ENCODE measurements at regions not wholly inside any gene's neighbourhood (a gene's known extent, or its start where the extent isn't known, plus 50 kb on each side); places are given as distances from the start of the nearest gene placed in this dataset.

DNA sequence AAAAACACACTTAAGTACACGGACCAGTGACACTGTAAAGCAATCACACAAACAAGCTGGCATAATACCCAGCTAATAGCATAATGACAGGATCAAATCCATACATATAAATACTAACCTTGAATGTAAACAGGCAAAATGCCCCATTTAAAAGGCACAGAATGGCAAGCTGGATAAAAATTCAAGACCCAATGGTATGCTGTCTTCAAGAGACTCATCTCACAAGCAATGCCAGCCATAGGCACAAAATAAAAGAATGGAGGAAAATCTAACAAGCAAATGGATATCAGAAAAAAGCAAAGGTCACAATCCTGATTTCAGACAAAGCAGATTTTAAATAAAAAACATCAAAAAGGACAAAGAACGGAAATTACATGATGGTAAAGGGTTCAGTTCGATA lies 79.1 kb upstream of the PTGFR start:
- H3K4me3 ChIP-seq (ENCODE audit: control insufficient read depth in 1 of 2, extremely low read depth in 1 of 2, low read length in 1 of 2), result no peak overlapping the region
- Mint-ChIP-seq H3K9me3 (peaks cover 0 to 23% (median 14%) of the 10 kb centered on the region in 3 donors), H3K4me1 (no peaks in the 10 kb centered on the region), H3K27ac (no peak overlapping the region), H3K27me3 (peaks cover 0 to 4% of the 10 kb centered on the region in 2 donors), H3K4me3 (no peak overlapping the region), H3K36me3 (no peaks in the 10 kb centered on the region)
- H3K36me3 ChIP-seq (ENCODE audit: control insufficient read depth in 2 of 2, extremely low read depth in 1 of 2, insufficient read depth in 1 of 2, low read length in 1 of 2), result no peaks in the 10 kb centered on the region
- H3K9me3 ChIP-seq, result no peaks in the 10 kb centered on the region
- CTCF ChIA-PET, result no interaction called here
- DNase-seq (no peak), ATAC-seq (replicated peaks in 1 of 4) (no peak)
- no peaks in the 10 kb centered on the region for H3K4me1 ChIP-seq (ENCODE audit: control insufficient read depth in 1 of 2, extremely low read depth in 1 of 2, insufficient read depth in 2 of 2, low read length in 2 of 2)
- no peak overlapping the region for H3K27ac ChIP-seq (ENCODE audit: low read length)
- H3K27me3 ChIP-seq (replicated peaks in 1 of 2; ENCODE audit: control insufficient read depth in 2 of 2, extremely low read depth in 1 of 2, insufficient read depth in 2 of 2, low read length in 1 of 2), result no peaks in the 10 kb centered on the region
- WGBS (ENCODE audit: insufficient coverage), result 64% methylated on average over 1 of the region's 3 CpGs
- POLR2A ChIA-PET, result no interaction called here

GRCh38 chr1:78415165-78415564 lies 75.6 kb upstream of the PTGFR start:
- Histone ChIP-seq H3K9me3 (no peaks in the 10 kb centered on the region), H3K36me3 (ENCODE audit: control insufficient read depth in 2 of 2, extremely low read depth in 1 of 2, insufficient read depth in 1 of 2, low read length in 1 of 2) (no peaks in the 10 kb centered on the region), H3K4me3 (ENCODE audit: control insufficient read depth in 1 of 2, extremely low read depth in 1 of 2, low read length in 1 of 2) (no peak overlapping the region), H3K27me3 (replicated peaks in 1 of 2; ENCODE audit: control insufficient read depth in 2 of 2, extremely low read depth in 1 of 2, insufficient read depth in 2 of 2, low read length in 1 of 2) (no peaks in the 10 kb centered on the region), H3K4me1 (ENCODE audit: control insufficient read depth in 1 of 2, extremely low read depth in 1 of 2, insufficient read depth in 2 of 2, low read length in 2 of 2) (no peaks in the 10 kb centered on the region), H3K27ac (ENCODE audit: low read length) (no peak overlapping the region)
- Mint-ChIP-seq H3K27me3 (peaks cover 0 to 4% of the 10 kb centered on the region in 2 donors), H3K4me1 (no peaks in the 10 kb centered on the region), H3K9me3 (peaks cover 0 to 23% (median 14%) of the 10 kb centered on the region in 3 donors), H3K4me3 (no peak overlapping the region), H3K27ac (no peak overlapping the region), H3K36me3 (no peaks in the 10 kb centered on the region)
- ChIA-PET CTCF (no interaction called here), POLR2A (no interaction called here)
- DNase-seq, result no peak
- ATAC-seq (replicated peaks in 1 of 4), result no peak
- WGBS (ENCODE audit: insufficient coverage), result no CpG with 5 or more reads among the region's 1 CpG

GRCh38 chr1:78419309-78419708 lies 71.5 kb upstream of the PTGFR start:
- Mint-ChIP-seq H3K4me3 (no peak overlapping the region), H3K36me3 (no peaks in the 10 kb centered on the region), H3K27ac (no peak overlapping the region), H3K27me3 (peaks cover 2 to 3% of the 10 kb centered on the region in 2 donors), H3K9me3 (no peaks in the 10 kb centered on the region), H3K4me1 (no peaks in the 10 kb centered on the region)
- no peak overlapping the region for H3K27ac ChIP-seq (ENCODE audit: low read length)
- ChIA-PET POLR2A (no interaction called here), CTCF (no interaction called here)
- no peak overlapping the region for H3K4me3 ChIP-seq (ENCODE audit: control insufficient read depth in 1 of 2, extremely low read depth in 1 of 2, low read length in 1 of 2)
- no peak for ATAC-seq (replicated peaks in 1 of 4)
- no peaks in the 10 kb centered on the region for H3K36me3 ChIP-seq (ENCODE audit: control insufficient read depth in 2 of 2, extremely low read depth in 1 of 2, insufficient read depth in 1 of 2, low read length in 1 of 2)
- no peak for DNase-seq
- WGBS (ENCODE audit: insufficient coverage), result no CpG with 5 or more reads among the region's 3 CpGs
- no peaks in the 10 kb centered on the region for H3K27me3 ChIP-seq (replicated peaks in 1 of 2; ENCODE audit: control insufficient read depth in 2 of 2, extremely low read depth in 1 of 2, insufficient read depth in 2 of 2, low read length in 1 of 2)
- H3K4me1 ChIP-seq (ENCODE audit: control insufficient read depth in 1 of 2, extremely low read depth in 1 of 2, insufficient read depth in 2 of 2, low read length in 2 of 2), result no peaks in the 10 kb centered on the region
- no peaks in the 10 kb centered on the region for H3K9me3 ChIP-seq

- H3K36me3 ChIP-seq (ENCODE audit: control insufficient read depth in 2 of 2, extremely low read depth in 1 of 2, insufficient read depth in 1 of 2, low read length in 1 of 2), result no peaks in the 10 kb centered on the region
- no peaks in the 10 kb centered on the region for H3K27me3 ChIP-seq (replicated peaks in 1 of 2; ENCODE audit: control insufficient read depth in 2 of 2, extremely low read depth in 1 of 2, insufficient read depth in 2 of 2, low read length in 1 of 2)
- CTCF ChIA-PET, result no interaction called here
- no peaks in the 10 kb centered on the region for H3K36me3 Mint-ChIP-seq
- H3K9me3 Mint-ChIP-seq, result no peaks in the 10 kb centered on the region
- no peak overlapping the region for H3K4me3 Mint-ChIP-seq
- no peak overlapping the region for H3K27ac Mint-ChIP-seq
- H3K4me3 ChIP-seq (ENCODE audit: control insufficient read depth in 1 of 2, extremely low read depth in 1 of 2, low read length in 1 of 2), result no peak overlapping the region
- H3K4me1 Mint-ChIP-seq, result no peaks in the 10 kb centered on the region
- WGBS (ENCODE audit: insufficient coverage), result no CpG with 5 or more reads among the region's 3 CpGs
- no peak overlapping the region for H3K27ac ChIP-seq (ENCODE audit: low read length)
- DNase-seq (no peak), ATAC-seq (replicated peaks in 1 of 4) (no peak)
- no peaks in the 10 kb centered on the region for H3K9me3 ChIP-seq
- POLR2A ChIA-PET, result no interaction called here
- no peaks in the 10 kb centered on the region for H3K4me1 ChIP-seq (ENCODE audit: control insufficient read depth in 1 of 2, extremely low read depth in 1 of 2, insufficient read depth in 2 of 2, low read length in 2 of 2)
- peaks cover 2 to 6% of the 10 kb centered on the region in 2 donors for H3K27me3 Mint-ChIP-seq
Measured at GRCh38 chr1:78420181-78420580, 70.6 kb upstream of the PTGFR start.

DNA sequence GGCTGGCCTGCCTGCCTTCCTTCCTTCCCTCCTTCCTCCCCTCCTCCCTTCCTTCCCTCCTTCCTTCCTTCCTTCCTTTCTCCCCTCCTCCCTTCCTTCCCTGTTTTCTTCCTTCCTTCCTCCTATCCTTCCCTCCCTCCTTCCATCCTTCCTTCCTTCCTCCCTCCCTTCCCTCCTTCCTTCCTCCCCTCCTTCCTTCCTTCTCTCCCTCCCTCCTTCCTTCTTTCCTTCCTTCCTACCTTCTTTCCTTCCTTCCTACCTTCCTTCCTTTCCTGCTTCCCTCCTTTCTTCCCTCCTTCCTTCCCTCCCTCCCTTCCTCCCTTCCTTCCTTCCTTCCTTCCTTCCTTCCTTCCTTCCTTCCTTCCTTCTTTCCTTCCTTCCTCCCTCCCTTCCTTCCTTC lies 70.1 kb upstream of the PTGFR start:
- no peaks in the 10 kb centered on the region for H3K9me3 ChIP-seq
- H3K4me3 ChIP-seq (ENCODE audit: control insufficient read depth in 1 of 2, extremely low read depth in 1 of 2, low read length in 1 of 2), result no peak overlapping the region
- Mint-ChIP-seq H3K4me3 (no peak overlapping the region), H3K4me1 (no peaks in the 10 kb centered on the region), H3K9me3 (no peaks in the 10 kb centered on the region), H3K36me3 (no peaks in the 10 kb centered on the region), H3K27me3 (peaks cover 2 to 6% of the 10 kb centered on the region in 2 donors), H3K27ac (no peak overlapping the region)
- H3K27me3 ChIP-seq (replicated peaks in 1 of 2; ENCODE audit: control insufficient read depth in 2 of 2, extremely low read depth in 1 of 2, insufficient read depth in 2 of 2, low read length in 1 of 2), result no peaks in the 10 kb centered on the region
- H3K36me3 ChIP-seq (ENCODE audit: control insufficient read depth in 2 of 2, extremely low read depth in 1 of 2, insufficient read depth in 1 of 2, low read length in 1 of 2), result no peaks in the 10 kb centered on the region
- ChIA-PET POLR2A (no interaction called here), CTCF (no interaction called here)
- ATAC-seq (replicated peaks in 1 of 4), result no peak
- DNase-seq, result no peak
- H3K27ac ChIP-seq (ENCODE audit: low read length), result no peak overlapping the region
- no peaks in the 10 kb centered on the region for H3K4me1 ChIP-seq (ENCODE audit: control insufficient read depth in 1 of 2, extremely low read depth in 1 of 2, insufficient read depth in 2 of 2, low read length in 2 of 2)

GRCh38 chr1:78424720-78425119 lies 66.1 kb upstream of the PTGFR start:
- WGBS (ENCODE audit: insufficient coverage), result no CpG with 5 or more reads among the region's 5 CpGs
- ATAC-seq (replicated peaks in 1 of 4), result no peak

DNA sequence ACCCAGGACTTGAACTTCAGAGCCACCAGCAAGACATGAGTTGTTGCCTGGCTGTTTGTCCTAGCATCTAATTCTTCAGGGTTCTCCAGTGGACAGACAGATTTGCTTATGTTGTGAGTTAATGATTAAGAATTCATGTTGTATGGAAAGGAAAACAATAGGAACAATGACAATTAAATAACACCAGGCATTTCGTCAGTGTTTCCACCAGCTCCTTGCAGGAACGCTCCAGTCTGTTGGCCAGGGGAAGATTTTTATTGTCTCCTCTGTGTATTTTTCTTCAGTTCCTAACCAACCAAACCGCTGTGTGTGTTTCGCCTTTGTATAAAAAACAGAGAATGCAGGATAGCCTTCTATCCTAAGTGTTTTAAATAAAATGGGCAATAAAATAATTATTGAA lies 64.4 kb upstream of the PTGFR start:
- CTCF ChIA-PET, result no interaction called here
- Histone ChIP-seq H3K4me1 (ENCODE audit: control insufficient read depth in 1 of 2, extremely low read depth in 1 of 2, insufficient read depth in 2 of 2, low read length in 2 of 2) (no peaks in the 10 kb centered on the region), H3K9me3 (no peaks in the 10 kb centered on the region), H3K36me3 (ENCODE audit: control insufficient read depth in 2 of 2, extremely low read depth in 1 of 2, insufficient read depth in 1 of 2, low read length in 1 of 2) (no peaks in the 10 kb centered on the region), H3K4me3 (ENCODE audit: control insufficient read depth in 1 of 2, extremely low read depth in 1 of 2, low read length in 1 of 2) (no peak overlapping the region), H3K27ac (ENCODE audit: low read length) (no peak overlapping the region), H3K27me3 (replicated peaks in 1 of 2; ENCODE audit: control insufficient read depth in 2 of 2, extremely low read depth in 1 of 2, insufficient read depth in 2 of 2, low read length in 1 of 2) (no peaks in the 10 kb centered on the region)
- Mint-ChIP-seq H3K36me3 (no peaks in the 10 kb centered on the region), H3K27me3 (peaks cover 2 to 6% of the 10 kb centered on the region in 2 donors), H3K9me3 (no peaks in the 10 kb centered on the region), H3K4me1 (no peaks in the 10 kb centered on the region), H3K4me3 (no peak overlapping the region), H3K27ac (no peak overlapping the region)
- ATAC-seq (replicated peaks in 1 of 4), result no peak
- DNase-seq, result no peak
- no CpG with 5 or more reads among the region's 4 CpGs for WGBS (ENCODE audit: insufficient coverage)
- POLR2A ChIA-PET, result no interaction called here

More at GRCh38 chr1:78424720-78425119, 66.1 kb upstream of the PTGFR start:
- Mint-ChIP-seq H3K27me3 (peaks cover 2 to 6% of the 10 kb centered on the region in 2 donors), H3K27ac (no peak overlapping the region), H3K4me1 (no peaks in the 10 kb centered on the region), H3K36me3 (no peaks in the 10 kb centered on the region), H3K4me3 (no peak overlapping the region), H3K9me3 (no peaks in the 10 kb centered on the region)
- POLR2A ChIA-PET, result no interaction called here
- no peaks in the 10 kb centered on the region for H3K27me3 ChIP-seq (replicated peaks in 1 of 2; ENCODE audit: control insufficient read depth in 2 of 2, extremely low read depth in 1 of 2, insufficient read depth in 2 of 2, low read length in 1 of 2)
- no peaks in the 10 kb centered on the region for H3K4me1 ChIP-seq (ENCODE audit: control insufficient read depth in 1 of 2, extremely low read depth in 1 of 2, insufficient read depth in 2 of 2, low read length in 2 of 2)
- no peak overlapping the region for H3K4me3 ChIP-seq (ENCODE audit: control insufficient read depth in 1 of 2, extremely low read depth in 1 of 2, low read length in 1 of 2)
- no peaks in the 10 kb centered on the region for H3K36me3 ChIP-seq (ENCODE audit: control insufficient read depth in 2 of 2, extremely low read depth in 1 of 2, insufficient read depth in 1 of 2, low read length in 1 of 2)
- CTCF ChIA-PET, result no interaction called here
- no peaks in the 10 kb centered on the region for H3K9me3 ChIP-seq
- no peak overlapping the region for H3K27ac ChIP-seq (ENCODE audit: low read length)
- no peak for DNase-seq
